ENCODE measurements at regions not wholly inside any gene's neighbourhood (a gene's known extent, or its start where the extent isn't known, plus 50 kb on each side); places are given as distances from the start of the nearest gene placed in this dataset.

DNA sequence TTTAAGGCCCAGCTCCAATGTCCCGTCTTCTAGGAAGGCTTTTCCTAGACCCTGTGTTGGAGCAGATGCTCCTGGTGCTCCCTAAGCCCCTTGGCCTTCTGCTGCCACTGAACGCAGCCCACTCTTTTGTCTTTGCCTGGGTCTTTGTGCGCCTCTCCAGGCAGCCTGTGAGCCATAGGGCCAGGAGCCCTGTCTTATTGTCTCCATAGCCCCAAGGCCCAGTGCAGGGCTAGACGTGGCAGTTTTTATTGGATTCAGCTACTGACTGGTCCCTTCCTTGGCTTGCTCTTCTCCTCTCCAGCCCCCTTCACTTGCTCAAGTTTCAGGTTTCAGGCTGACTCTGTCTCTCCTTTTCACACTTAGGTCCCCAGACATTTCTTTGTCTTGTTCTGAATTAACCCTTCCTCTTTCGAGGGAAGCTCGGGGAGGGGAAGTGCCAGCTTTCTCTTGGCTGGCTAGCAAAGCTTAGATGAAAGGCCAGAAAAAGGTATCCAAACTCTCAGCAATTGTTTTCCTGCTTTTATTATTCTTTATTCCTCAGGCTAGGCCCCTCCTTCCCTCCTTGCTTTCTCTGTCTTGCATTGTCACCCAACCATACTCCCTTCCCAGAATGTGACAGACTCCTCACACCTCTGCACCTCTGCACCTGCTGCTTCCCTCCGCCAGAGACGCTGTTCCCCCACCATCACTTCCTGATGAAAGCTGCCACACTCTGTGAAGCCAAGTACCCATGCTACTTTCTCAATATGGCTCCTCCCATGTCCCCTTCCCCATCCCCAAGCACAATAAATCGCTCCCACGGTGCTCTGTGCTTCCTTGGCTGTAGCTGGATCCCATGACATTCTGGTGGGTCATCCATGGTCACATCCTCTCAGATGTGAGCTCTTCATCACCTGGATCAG lies 101.6 kb upstream of the CPEB4 start (continued):
- TF ChIP-seq, protein P1, sequence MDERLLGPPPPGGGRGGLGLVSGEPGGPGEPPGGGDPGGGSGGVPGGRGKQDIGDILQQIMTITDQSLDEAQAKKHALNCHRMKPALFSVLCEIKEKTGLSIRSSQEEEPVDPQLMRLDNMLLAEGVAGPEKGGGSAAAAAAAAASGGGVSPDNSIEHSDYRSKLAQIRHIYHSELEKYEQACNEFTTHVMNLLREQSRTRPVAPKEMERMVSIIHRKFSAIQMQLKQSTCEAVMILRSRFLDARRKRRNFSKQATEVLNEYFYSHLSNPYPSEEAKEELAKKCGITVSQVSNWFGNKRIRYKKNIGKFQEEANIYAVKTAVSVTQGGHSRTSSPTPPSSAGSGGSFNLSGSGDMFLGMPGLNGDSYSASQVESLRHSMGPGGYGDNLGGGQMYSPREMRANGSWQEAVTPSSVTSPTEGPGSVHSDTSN (CRISPR knock-in tag; IDR thresholded peaks at IDR 0.05; ENCODE audit: low read depth) = no peak
- TF ChIP-seq, protein P1 (tag; conservative IDR thresholded peaks at IDR 0.05; ENCODE audit: low read depth) = peak; percentile 38; the same call in 1 of the 2 replicates
- TF ChIP-seq, protein P2, sequence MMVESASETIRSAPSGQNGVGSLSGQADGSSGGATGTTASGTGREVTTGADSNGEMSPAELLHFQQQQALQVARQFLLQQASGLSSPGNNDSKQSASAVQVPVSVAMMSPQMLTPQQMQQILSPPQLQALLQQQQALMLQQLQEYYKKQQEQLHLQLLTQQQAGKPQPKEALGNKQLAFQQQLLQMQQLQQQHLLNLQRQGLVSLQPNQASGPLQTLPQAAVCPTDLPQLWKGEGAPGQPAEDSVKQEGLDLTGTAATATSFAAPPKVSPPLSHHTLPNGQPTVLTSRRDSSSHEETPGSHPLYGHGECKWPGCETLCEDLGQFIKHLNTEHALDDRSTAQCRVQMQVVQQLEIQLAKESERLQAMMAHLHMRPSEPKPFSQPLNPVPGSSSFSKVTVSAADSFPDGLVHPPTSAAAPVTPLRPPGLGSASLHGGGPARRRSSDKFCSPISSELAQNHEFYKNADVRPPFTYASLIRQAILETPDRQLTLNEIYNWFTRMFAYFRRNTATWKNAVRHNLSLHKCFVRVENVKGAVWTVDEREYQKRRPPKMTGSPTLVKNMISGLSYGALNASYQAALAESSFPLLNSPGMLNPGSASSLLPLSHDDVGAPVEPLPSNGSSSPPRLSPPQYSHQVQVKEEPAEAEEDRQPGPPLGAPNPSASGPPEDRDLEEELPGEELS (CRISPR knock-in tag; IDR thresholded peaks at IDR 0.05; ENCODE audit: borderline replicate concordance) = no peak
- TF ChIP-seq ZNF584 (CRISPR knock-in tag; IDR thresholded peaks at IDR 0.05; ENCODE audit: low read depth) = no peak
- TF ChIP-seq, protein P3, sequence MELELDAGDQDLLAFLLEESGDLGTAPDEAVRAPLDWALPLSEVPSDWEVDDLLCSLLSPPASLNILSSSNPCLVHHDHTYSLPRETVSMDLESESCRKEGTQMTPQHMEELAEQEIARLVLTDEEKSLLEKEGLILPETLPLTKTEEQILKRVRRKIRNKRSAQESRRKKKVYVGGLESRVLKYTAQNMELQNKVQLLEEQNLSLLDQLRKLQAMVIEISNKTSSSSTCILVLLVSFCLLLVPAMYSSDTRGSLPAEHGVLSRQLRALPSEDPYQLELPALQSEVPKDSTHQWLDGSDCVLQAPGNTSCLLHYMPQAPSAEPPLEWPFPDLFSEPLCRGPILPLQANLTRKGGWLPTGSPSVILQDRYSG (tag; conservative IDR thresholded peaks at IDR 0.05; ENCODE audit: low read depth) = no peak
- TF ChIP-seq ZNF121 (CRISPR knock-in tag; conservative IDR thresholded peaks at IDR 0.05) = no peak
- peak in 1 of 3 experiments; percentile 62 for TF ChIP-seq YY1 (IDR thresholded peaks at IDR 0.05; ENCODE audit: borderline replicate concordance in 1 of 3, control insufficient read depth in 1 of 3, extremely low read depth in 1 of 3, insufficient read depth in 3 of 3, insufficient read length in 1 of 3, insufficient replicate concordance in 2 of 3, low read depth in 1 of 3, low read length in 2 of 3)
- TF ChIP-seq, protein P4, sequence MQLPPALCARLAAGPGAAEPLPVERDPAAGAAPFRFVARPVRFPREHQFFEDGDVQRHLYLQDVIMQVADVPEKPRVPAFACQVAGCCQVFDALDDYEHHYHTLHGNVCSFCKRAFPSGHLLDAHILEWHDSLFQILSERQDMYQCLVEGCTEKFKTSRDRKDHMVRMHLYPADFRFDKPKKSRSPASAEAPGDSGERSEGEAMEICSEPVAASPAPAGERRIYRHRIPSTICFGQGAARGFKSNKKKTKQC (CRISPR knock-in tag; IDR thresholded peaks at IDR 0.05) = no peak; the same call in 1 of the 2 replicates
- no peak for TF ChIP-seq CHD4 (IDR thresholded peaks at IDR 0.05; ENCODE audit: insufficient read depth, insufficient replicate concordance, low read depth, low read length, poor library complexity, severe bottlenecking)
- no peak for TF ChIP-seq ZNF354B (CRISPR knock-in tag; IDR thresholded peaks at IDR 0.05)
- TF ChIP-seq NFRKB (IDR thresholded peaks at IDR 0.05; ENCODE audit: low read depth) = no peak
- peak; percentile 45; the same call in 1 of the 2 replicates for TF ChIP-seq TOE1 (IDR thresholded peaks at IDR 0.05; ENCODE audit: borderline replicate concordance)
- TF ChIP-seq TOE1 (CRISPR knock-in tag; IDR thresholded peaks at IDR 0.05; ENCODE audit: borderline replicate concordance, low read depth) = no peak
- TF ChIP-seq STAT5A (IDR thresholded peaks at IDR 0.05; ENCODE audit: borderline replicate concordance, low read length) = no peak
- peak; percentile 62 for TF ChIP-seq SMAD4 (CRISPR knock-in tag; conservative IDR thresholded peaks at IDR 0.05)
- TF ChIP-seq ZNF232 (CRISPR knock-in tag; IDR thresholded peaks at IDR 0.05) = no peak
- TF ChIP-seq ZNF780A (CRISPR knock-in tag; IDR thresholded peaks at IDR 0.05) = no peak
- TF ChIP-seq ADNP (tag; IDR thresholded peaks at IDR 0.05) = no peak
- no peak for TF ChIP-seq NFIX (CRISPR knock-in tag; IDR thresholded peaks at IDR 0.05; ENCODE audit: low read depth)
- no peak for TF ChIP-seq SLC30A9 (CRISPR knock-in tag; IDR thresholded peaks at IDR 0.05)
- TF ChIP-seq ZNF253 (CRISPR knock-in tag; conservative IDR thresholded peaks at IDR 0.05) = no peak

Data from K562 (cell line).